Right renal cortex interstitium (tissue), 3 donors: ENCODE measurements at regions not wholly inside any gene's neighbourhood (a gene's known extent, or its start where the extent isn't known, plus 50 kb on each side); places are given as distances from the start of the nearest gene placed in this dataset.

Experiments used
- DNase-seq, 3 donors: peaks; one replicate each; pipeline ENCODE4 v3.0.0-alpha.2; 2013; ENCODE audit warnings: low read depth in 3 of 3, low spot score in 2 of 3

DNA sequence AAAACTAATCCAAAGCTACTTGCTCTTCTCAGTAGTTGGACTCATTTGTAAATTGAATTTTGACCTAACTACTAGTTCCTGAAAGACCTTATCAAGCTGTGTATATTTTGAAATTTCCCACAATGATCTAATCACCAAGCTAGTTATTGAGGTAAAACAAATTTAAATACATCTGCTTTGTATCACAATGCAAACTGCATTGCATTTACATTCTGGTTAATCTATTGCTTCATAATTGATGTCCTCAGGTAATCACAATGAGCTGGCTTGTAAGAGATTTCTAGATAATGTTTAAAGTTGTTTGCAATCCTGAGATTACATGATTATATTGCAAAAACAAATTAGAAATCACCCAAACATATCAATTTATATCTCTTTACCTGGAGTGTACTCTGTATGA is 848.8 kb downstream of the HACE1 start:
- DNase-seq, result no peak

- DNase-seq, result no peak
These were observed 855.8 kb downstream of the HACE1 start for GRCh38 chr6:104003803-104004516.

GRCh38 chr6:103995571-103995970 is 864.1 kb downstream of the HACE1 start:
- no peak for DNase-seq

GRCh38 chr6:103983860-103984259 is 875.9 kb downstream of the HACE1 start:
- DNase-seq, result no peak

- no peak for DNase-seq
These were observed 876.7 kb downstream of the HACE1 start for GRCh38 chr6:103983011-103983410.

DNA sequence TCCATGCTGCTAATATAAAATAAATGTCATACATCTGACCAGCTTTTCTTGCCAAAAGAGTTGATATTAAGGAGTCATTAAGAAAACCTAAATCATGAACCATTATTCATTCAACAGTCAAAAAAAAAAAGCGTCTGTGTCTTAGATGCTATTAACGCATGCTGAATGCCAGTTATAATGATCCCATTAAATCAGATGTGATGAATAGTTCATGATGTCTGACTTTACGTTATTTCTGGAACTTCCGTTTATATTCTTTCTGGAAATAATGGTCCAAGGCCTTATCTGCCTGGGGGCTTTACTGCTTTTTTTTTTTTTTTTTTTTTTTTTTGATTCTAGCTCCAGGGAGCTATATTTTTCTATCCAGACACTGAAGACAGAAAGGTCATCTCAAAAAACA is 877.1 kb downstream of the HACE1 start:
- no peak for DNase-seq

- DNase-seq, result no peak
These were observed 880.4 kb downstream of the HACE1 start for GRCh38 chr6:103979308-103979707.

DNA sequence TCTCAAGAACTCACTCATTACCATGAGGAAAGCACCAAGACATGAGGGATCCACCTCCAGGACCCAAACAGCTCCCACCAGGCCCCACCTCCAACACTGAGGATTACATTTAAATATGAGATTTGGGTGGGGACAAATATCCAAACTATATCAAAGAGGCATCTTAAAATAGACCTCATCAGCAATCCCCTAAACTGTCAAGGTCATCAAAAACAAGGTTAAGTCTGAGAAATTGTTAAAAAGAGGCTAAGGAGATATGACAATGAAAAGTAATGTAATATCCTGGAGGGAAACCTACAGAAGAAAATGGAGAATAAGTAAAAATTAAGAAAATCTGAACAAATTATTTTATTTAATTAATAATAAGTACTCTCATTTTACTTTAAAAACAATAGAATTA is 922.3 kb downstream of the HACE1 start:
- no peak for DNase-seq

- DNase-seq, result no peak
These were observed 934.4 kb downstream of the HACE1 start for GRCh38 chr6:103925317-103925716.

GRCh38 chr6:103910018-103910417 is 949.7 kb downstream of the HACE1 start:
- no peak for DNase-seq

- no peak for DNase-seq
These were observed 950.8 kb downstream of the HACE1 start for GRCh38 chr6:103908898-103909297.

- DNase-seq, result no peak
These were observed 964.6 kb downstream of the HACE1 start for GRCh38 chr6:103895136-103895535.

DNA sequence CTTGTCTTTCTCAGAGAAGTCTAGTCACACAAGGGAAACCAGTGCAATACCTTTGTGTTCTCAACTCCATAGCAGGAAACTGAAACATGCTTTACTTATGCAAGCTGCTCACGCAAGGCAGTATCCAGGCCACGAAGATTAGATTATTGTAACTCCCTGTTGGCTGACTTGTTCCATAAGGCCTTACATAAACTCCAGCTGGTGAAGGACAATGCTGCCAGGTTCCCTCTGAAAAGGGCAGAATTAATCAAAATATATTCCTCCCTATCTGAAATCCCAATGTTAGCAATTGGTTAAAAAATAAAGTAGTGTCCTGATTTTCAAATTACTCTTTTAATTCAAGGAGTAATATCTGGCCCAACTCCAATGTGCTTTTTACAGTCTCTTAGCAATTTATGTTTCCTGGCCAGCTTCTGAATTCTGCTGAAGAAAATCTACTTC is 966.6 kb downstream of the HACE1 start:
- DNase-seq, result no peak

DNA sequence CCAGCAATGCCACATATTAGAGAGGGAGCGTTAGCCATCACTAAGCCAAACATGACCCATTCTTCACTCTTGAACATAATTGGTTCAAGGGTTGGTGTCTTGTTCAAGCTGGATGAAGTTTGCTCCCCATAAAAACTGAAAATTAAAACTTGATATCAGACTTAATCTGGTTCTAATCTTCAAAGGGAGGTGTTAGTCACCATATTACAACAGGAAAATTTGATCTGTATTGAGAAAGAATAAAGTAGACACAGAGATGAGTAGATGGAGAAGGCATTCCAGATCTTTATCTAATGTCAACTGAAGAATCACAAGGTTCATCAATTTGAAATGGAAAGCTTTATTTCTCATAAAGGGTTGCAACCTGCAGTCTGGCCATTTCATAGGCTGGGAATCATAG is 972.8 kb downstream of the HACE1 start:
- DNase-seq, result no peak

GRCh38 chr6:103885446-103885845 is 974.3 kb downstream of the HACE1 start:
- DNase-seq, result no peak

DNA sequence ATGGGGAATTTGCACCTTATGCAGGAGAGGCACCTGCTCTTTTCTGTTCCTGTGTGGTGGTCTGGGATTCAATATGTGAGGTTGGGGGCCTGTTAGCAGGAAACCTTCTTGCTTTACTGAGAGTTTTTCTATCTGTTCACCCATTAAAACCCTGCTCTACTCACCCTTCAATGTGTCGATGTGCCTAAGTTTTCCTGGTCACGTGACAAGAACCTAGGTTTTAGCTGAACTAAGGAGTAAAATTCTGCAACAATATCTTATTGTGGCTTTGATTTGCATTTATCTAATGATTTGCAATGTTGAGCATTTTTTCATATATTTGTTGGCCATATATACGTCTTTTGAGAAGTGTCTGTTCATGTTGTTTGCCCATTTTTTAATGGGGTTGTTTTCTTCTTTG is 979.9 kb downstream of the HACE1 start:
- no peak for DNase-seq

- DNase-seq, result no peak
These were observed 984.5 kb downstream of the HACE1 start for GRCh38 chr6:103875221-103875620.

DNA sequence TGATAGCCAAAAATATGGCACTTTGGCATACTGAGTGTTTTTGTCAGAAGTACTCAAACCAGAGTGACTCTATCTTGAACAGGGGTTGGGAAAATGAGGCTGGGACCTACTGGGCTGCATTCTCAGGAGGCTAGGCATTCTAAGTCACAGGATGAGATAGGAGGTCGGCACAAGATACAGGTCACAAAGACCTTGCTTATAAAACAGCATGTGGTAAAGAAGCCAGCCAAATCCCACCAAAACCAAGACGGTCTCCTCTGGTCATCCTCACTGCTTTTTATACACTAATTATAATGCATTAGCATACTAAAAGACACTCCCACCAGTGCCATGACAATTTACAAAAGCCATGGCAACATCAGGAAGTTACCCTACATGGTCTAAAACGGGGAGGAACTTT is 985.1 kb downstream of the HACE1 start:
- no peak for DNase-seq

GRCh38 chr6:103872678-103873077 is 987.0 kb downstream of the HACE1 start:
- no peak for DNase-seq

DNA sequence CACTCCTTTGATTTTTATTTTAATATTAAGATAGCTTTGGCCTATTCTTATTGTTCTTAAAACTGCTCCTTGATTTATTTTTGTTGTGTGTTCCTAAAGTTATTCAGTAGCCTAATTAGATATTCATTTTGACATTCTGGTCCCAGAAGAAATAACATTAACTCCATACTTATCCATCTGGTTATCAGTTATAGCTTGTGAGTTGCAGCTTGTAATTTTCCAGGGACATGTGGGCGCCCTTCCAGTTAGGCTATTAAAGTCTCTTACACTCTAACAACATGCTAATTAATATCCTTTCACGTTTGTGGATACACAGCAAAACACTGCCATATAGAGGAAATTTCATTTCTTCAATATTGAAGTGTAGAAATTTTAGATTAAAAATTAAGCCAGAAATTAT is 987.5 kb downstream of the HACE1 start:
- DNase-seq, result no peak

- DNase-seq, result no peak
These were observed 988.7 kb downstream of the HACE1 start for GRCh38 chr6:103870970-103871369.

DNA sequence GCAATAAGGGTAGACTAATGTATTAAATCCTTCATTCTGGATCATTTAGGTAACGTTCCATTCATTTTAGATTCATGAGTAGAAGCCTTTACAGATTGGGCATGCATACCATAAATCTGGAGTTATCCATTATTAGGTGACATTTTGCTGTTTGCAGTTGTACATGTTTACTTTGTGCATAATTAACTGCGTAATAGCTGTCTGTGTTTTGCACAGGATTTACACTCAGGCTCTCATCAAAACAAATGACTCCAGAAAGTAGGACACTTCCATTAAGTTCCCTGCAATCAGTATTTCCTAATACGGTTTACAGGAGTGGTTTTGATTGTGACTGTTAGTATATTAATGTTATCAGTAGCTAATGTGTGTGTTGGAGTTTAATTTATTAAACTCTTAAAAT is 997.4 kb downstream of the HACE1 start:
- no peak for DNase-seq

- no peak for DNase-seq
These were observed 1001.7 kb downstream of the HACE1 start for GRCh38 chr6:103858003-103858402.
